GM18909 (cell line): ENCODE measurements at regions not wholly inside any gene's neighbourhood (a gene's known extent, or its start where the extent isn't known, plus 50 kb on each side); places are given as distances from the start of the nearest gene placed in this dataset.
A peak's percentile ranks its signal among the peaks of the same experiment; 100 is the strongest.

Experiments
- ATAC-seq: cut with Tn5 transposase; IDR thresholded peaks from one replicate; pipeline ENCODE4 v1.9.1; 2021; ENCODE audit warnings: mild to moderate bottlenecking; ENCODE audit not compliant: unreplicated experiment, poor library complexity

DNA sequence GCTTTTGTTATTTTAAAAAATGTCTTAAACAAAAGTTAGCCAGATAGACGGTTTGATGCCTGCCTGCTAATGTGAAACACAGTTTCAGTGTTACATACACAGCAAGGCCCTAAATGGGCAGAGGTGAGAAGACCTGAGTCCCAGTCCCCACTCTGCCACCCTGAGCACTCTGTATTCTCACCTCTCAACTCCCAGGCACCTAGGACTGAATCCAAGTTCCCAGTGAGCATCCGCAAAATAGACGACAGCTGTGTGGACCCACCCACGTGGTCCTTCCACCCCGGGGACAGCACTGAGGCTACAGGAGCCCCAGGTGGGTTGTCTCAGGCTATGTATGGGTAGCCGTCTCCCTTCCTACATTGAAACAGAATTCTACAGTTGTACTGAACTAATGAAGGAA, 111.5 kb downstream of the RPL27A start:
- no peak for ATAC-seq

DNA sequence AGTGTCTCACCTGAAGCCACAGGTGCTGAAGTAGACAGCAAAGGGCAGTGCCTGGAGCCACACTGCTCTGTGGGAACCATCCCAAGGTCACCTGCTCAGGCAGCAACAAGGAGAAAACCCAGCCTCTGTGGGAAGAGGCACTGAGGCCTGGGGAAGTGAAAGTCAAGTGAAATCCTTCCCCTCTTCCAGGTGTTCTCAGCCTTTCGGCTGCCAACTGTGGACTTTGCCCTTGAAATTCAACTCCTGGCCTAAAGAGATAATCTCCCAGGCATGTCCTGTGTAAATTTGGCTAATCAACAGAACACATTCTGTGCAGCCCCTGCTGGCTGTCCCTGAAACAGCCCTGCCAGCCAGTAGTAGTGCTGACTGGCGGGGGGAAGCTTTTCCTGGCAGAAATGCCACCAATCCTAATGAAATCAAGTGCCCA, 112.1 kb downstream of the RPL27A start:
- ATAC-seq, result no peak

DNA sequence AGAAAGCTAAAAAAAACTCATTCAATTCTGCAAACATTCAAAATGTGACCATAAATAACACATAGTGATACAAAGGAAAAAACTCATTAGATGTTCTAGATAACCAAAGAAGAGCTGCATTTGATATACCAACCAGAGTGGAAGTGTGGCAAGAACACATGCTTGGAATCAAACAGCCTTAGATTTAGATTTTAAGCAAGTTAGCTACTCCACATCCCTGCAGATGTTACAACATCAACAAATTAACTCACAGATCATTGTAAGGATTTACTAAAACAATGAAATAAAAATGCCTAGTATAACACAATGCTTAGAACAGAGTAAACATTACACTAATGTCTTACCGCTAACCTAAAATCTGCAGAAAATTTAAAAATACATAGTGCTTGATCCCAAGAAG, 114.0 kb upstream of the AKIP1 start:
- no peak for ATAC-seq

DNA sequence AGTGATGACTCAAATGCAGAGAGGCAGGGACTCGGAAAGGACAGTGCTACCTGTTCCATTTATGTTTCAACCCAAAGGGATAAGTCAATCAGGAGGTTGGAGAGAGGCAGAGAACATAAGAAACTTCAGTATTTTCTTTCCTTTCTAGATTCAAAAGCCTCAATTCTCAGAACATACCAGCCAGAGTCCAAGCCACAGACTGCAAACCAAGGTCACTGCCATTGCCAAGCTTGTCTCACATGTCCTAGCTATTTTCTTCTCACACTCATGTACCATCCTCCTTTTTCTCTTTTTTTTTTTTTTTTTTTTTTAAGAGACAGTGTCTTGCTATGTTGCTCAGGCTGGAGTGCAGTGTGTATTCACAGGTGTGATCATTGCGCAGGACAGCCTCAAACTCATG, 111.7 kb upstream of the AKIP1 start:
- no peak for ATAC-seq

DNA sequence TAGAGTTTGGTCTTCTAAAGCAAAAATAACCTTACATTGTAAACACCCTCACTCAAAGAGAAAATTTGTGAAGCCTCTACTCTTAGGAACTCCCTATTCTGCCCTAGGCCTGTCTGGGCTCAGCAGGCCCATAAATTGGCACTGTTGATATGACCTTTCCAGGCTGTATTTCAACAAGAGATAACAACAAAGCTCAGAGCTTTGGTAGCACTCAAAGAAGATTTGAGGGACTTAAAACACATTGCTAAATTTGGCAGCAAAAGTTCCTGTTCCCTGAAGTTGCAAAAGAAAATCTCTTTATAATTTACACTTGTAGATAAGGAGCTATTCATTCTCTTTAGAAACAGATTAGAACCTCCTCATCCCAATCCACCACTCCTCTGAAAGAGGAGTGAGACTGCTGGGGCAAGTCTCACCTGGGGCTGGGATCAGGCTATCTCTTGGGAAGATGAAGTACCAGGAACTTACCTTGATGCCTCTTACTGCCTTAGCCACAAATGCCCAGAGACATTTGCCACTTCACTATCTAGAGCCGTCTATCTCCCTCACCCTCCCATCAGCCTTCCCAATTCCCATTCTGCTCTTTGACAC, 110.4 kb upstream of the AKIP1 start:
- no peak for ATAC-seq

DNA sequence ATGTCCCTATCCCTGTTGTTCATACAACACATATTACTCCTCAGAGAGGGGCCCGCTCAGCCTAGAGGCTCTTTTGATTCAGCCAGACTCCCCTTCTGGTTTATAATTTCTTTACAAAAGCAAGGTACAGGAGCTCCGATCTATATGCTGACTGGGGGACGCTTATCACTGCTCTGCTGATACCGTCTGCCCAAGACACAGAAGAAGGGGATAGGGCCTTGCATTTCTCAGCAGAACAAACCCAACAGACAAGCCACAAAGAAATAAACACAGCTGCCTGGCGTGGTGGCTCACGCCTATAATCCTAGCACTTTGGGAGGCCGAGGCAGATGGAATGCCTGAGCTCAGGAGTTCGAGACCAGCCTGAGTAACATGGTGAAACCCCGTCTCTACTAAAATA, 109.9 kb upstream of the AKIP1 start:
- no peak for ATAC-seq

DNA sequence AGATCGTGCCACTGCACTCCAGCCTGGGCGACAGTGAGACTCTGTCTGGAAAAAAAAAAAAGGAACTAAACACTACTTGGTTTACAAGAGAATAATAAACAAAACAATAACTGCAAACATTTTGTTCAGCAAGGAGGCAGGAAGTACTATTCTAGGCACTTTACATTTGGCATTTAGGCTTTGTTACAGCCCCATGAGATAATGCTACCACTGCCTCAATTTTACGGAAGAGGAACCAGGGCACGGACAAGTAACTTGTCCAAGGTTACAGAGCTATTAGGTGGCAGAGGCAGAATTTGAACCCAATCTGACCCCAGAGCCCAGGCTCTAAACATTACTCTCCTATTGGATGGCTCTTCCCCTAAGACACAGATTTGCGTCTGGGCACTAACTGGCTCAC, 108.7 kb upstream of the AKIP1 start:
- no peak for ATAC-seq

DNA sequence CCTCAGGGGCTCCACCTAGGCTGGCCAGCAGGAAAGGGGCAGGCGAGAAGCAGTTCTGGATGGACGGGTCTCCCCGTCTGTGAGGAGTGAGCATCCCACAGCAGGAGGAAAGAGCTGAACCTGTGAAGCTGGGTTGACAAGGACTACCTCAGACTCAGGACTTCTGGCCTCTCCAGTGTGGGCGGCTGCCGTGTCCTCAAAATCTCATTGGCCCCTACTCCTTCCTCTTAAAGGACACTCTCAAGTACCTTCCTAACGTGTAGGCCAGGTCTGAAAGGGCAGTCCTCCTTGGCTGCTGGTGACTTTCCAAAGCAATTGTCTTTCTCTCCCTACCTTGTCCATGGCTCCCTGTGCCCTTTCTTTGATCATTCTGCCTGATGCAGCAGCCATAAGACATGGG, 107.0 kb upstream of the AKIP1 start:
- ATAC-seq, result no peak

DNA sequence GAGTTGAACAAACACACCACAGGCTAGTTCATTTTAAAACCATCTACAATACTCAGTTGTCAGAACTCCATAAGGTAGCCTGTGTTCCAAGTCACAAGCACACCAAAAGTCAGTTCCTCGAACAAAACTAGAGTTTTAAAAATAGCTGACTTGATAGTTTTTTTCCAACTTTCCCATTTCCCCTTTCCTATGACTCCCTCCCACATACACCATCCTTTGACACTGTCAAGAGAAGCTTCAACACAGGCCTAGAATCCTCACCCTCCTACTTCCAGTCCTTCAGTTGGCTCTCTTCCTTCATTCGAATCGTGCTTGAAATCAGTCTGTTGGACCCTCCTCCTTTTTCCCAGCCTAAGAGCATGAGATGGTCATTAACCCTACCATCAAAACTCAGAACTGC, 105.7 kb upstream of the AKIP1 start:
- ATAC-seq, result no peak

DNA sequence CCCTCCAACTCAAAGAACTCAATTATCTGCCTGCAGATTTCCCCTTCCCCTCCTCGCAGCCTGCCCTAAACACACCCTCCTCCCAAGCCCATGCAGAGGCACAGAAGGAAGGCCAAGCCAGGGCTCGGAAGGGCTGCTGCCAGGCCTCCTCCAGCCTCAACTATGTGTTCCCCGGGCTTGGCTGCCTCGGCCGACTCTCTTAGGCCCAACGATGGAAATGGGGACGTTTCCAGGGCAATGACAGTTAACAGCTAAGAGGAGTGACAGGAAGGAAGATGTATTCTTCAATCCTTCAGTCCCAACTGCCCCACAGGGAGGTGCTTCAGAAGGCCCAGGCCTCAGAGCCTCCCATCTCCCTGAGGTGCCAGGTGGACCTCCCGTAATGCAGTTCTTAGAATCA, 104.0 kb upstream of the AKIP1 start:
- no peak for ATAC-seq

DNA sequence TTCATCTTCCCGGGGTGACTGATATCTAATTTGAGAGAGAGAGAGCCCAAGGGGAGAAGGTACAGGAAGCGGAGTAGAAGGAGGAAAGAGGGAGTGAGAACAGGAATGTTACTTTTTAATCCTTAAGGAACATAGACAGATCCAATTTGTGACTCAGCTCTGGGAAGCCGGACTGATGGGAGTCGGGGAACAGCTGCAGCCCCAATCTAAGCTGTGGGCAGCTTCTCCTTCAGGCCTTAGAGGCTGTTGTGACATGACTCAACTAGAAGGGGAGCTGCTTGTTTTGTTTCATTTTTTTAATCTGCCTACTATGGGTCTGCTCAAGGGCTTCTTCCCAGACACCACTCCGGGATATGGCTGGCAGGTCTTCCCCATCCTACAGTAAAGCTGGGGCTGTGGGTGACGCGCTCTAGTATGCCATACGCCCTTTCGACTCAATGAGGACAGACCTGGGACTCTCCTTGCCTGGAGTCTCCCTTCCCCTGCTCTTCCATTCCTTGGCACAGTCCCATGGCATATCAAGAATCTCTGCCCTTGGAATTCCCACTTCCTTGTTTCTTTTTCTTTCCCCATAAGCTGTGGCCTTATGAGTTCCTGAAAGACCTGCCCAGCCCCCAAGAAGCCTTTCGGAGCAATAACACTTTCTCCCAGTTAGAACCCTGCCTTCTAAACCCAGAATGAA, 103.3 kb upstream of the AKIP1 start:
- ATAC-seq, result no peak

DNA sequence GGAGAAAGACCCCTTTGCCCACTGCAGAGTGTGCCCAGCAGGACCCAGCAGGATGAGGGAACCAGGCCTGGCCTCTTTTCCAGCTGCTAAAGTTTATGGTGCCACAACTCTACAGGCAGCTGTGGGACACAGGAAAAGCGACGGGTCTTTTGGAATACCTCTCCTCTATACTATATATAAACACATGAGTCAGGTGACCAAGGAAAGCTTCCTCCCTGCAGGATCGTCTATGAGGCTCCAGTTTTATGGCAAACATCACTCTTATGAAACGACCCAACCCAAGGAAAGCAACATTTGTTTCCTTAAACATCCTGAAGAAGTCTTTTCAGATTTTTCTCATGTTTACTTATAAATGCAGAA, 102.8 kb upstream of the AKIP1 start:
- ATAC-seq, result no peak

DNA sequence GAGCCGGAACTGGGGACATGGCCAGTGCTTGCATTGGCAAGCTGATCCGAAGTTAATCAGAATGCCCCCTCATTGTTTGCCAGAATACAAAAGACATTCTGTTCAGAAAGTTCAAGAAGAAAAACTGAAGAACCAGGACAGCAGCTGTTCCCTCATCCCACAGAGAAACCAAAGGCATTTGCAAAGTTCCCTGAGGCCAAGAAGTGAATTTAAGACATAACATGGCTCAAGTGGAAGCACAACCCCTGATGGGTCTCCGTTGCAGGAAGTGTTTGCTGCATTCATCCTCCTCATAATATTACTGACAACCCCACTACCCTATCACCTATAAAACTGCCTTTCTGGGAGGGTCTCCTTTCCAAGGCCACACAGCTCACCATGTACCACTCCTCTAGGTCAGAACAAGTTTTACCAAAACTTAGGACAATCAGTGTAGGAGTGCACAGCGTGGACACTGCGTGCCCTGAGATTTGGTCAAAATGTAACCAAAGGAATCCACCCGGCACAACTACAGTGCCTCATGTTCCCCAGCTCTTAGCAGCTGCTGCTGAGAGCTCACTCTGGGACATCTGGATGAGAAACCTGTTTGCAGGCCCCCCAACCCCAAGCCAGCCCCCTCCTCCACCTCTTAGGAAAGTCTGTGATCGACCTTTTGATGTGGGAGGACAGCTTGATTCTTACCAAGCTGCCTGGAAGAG, 101.6 kb upstream of the AKIP1 start:
- ATAC-seq, result no peak

DNA sequence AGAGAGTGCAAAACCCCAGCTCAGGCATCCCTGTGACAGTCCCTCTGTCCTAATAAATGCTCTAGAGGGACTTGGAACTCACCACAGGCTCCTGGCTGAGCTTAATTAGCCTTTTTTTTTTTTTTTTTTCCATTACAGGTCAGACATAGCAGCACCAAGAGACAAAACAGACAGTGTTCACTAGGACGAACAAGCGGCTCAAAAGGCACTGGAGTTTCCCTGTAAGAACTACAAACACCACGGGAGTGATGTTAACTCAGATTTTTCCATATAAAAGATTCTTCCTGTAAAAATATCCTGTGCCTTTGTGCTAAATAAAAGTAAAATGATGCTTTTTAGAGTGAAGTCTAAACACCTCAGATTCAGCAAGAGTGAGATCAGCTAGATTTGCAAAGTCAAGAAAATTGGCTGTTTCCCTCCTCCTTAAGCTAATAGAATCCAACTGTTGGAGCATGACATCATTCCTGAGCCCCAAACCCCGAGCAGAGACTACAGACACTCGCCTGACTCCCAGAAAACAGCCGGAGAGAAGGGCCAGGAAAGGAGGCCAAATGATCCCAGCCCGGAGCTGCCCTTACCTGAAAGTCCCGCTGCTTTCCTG, 101.0 kb upstream of the AKIP1 start:
- ATAC-seq, result no peak

DNA sequence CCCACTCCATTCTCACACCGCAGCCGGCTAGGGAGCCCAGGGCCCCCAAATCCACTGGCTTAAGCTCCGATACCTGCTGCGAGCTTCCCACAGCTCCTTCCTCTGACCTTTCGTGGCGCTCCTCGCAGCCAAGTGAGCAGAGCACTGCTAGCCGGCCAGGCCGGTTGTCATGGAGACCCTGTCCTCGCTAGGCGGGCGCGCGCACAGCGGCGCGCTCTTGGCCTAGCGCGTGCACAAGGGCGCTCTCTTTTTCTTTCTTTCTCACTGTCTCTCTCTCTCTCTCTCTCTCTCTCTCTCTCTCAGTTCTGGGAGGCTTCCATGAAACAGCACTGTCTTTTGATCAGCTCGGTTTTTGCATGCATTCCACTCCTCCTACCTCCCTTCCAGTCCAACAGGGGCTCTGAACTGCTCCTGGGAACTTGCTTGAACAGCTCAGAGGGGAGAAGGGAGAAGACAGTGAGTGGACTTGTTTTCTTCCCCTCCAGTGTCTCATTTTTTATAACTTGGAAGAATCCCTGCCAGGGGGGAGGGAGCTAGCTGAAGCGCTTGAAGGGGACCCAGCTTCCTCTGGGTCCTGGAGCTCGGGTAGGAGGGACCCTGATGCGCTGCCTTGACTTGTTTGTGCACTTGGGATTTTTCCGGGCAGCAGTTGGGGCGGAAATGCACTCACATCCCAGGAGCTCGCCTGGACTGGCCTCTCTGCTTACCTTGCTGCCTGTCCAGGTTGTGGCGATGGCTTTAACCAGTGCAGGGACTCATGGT, 100.3 kb upstream of the AKIP1 start:
- no peak for ATAC-seq

DNA sequence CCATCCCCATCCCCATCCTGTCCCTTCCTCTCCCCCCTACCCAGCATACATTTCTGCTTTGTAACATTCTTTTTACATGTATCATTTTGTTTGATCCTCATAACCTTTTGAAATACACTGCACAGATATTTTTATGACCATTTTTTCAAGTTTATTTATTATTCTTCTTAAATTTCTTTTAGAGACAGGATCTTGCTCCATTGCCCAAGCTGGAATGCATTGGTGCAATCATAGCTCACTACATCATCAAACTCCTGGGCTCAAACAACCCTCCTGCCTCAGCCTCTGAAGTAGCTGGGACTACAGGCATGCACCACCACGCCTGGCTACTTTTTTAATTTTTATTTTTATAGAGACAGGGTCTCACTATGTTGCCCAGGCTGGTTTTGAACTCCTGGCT, 99.4 kb upstream of the AKIP1 start:
- ATAC-seq, result no peak

DNA sequence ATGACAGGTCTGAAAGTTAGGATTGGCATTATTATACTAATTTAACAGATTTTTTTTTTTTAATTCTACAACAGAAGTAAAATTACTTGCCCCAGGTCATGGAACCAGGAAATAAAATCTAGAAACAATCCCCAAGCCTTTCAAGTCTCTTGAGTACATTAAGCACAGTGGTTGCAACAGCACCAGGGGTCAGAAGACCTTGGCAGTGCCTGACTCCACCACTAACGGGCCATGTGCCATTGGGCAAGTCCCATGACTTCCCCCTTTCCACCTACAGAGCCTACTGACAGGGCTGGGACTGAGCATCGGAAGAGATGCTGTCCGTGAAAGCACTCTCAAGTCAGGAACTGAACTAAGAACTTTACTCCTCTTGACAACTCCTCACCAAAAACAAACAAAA, 98.6 kb upstream of the AKIP1 start:
- ATAC-seq, result no peak

DNA sequence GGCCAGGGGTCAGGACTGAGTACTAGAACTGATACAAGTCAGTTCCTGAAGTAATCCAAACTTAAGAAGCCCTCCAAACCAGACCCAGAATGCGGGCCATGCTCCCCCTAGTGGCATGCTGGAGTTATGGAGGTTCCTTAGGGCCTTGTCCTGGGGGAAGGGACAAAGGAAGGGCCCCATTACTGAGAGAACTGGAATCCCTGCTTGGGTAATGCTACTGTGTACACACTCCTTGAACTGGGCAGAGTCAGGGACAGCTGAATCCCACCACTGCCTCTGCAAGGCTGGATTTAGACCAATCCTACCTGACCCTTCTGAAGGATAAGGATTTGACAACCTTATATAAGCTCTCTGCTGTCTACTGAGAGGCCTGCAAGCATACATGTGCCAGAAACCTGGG, 97.3 kb upstream of the AKIP1 start:
- peak; percentile 76 for ATAC-seq

DNA sequence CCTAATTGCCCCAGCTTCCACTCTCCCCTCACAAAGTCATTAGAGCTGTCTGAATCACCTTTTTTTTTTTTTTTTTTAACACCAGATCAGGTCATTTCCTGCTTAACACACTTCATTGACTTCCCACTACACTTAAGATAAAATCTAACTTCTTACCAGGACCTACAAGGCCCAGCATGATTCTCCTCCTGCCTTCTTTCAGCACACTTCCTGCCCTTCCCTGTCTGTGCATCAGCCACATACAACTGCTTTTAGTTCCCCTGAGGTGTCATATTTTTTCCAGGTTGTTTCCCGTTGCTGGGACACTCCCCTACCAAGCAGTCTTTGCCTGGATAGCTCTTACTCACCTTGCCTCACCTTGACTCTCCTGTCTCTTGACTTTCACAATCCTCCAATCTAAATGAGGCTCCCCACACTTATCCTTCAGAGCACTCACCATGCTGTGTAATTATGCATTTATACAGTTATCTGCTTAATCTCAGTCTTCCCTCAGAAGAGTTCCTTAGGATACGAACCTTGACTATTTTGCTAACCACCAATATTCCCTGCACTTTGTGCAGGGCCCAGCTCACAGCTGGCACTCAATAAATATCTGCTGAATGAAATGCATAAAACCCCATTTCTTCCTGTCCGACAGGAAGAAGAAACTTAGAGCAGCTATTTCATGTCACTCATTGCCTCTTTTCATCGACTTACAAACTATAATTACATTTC, 96.6 kb upstream of the AKIP1 start:
- peak; percentile 19 for ATAC-seq

DNA sequence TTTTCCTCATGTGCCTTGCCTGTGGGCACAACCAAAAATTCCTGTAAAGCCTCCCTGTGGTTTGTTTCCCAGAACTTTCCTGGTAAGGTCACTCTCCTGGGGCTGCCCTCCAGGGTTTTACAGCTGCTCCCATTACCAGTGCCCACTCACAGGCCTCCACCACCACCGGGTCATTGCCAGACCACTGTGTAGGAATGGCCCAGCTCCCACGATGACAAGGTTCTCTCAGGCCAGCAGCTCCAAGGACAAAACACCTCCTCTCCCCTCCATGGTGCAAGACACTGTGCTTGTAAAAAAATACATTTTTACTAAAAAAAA, 96.1 kb upstream of the AKIP1 start:
- no peak for ATAC-seq
